Hepatocyte (in vitro differentiated cells): ENCODE measurements at regions not wholly inside any gene's neighbourhood (a gene's known extent, or its start where the extent isn't known, plus 50 kb on each side); places are given as distances from the start of the nearest gene placed in this dataset.

Source experiments
- CTCF ChIP-seq: fragments of 200-600 bp; sonication (generic); IDR thresholded peaks from 2 replicates; pipeline ENCODE4 v1.5.1; 2016; ENCODE audit warnings: antibody characterized with exemption, mild to moderate bottlenecking; ENCODE audit not compliant: poor library complexity
- EZH2 ChIP-seq: fragments of 200-600 bp; sonication (generic); IDR thresholded peaks from 2 replicates; pipeline ENCODE4 v1.6.1; 2016; ENCODE audit warnings: antibody characterized with exemption, mild to moderate bottlenecking, borderline replicate concordance

DNA sequence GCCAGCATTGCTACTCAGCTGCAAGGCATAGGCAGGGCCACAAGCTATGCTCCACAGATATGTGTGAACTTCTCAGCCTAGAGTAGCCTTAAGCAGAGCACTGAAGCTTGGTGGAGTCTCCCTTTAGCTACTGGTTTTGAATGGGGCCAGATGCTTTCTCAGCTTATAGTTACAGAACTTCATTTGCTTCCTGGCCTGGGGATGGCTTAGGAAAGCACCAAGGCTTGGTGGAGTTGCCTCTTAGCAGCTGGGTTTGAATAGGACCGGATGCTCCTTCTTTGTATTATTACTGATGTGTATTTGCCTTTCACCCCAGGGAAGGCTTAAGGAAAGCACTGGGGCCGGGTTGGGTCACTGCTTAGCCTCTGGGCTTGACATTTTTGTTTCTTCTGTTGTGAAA lies 497.8 kb upstream of the SEMA6A start:
- TF ChIP-seq CTCF: no peak
- no peak for TF ChIP-seq EZH2
